H1 (cell line): ENCODE measurements at regions not wholly inside any gene's neighbourhood (a gene's known extent, or its start where the extent isn't known, plus 50 kb on each side); places are given as distances from the start of the nearest gene placed in this dataset.

Experiments
- NANOG ChIP-seq: IDR thresholded peaks from 2 replicates; pipeline ENCODE4 v1.6.1; 2011; ENCODE audit warnings: low read length, low read depth, mild to moderate bottlenecking, inconsistent platforms; ENCODE audit not compliant: insufficient read depth, poor library complexity, severe bottlenecking
- TF ChIP-seq, protein P1 (sequence below): fragments of 300-600 bp; sonication (generic); IDR thresholded peaks from 2 replicates; pipeline ENCODE4 v1.7.1; 2012; ENCODE audit warnings: low read length, moderate library complexity, mild to moderate bottlenecking, inconsistent platforms; ENCODE audit not compliant: insufficient replicate concordance

DNA sequence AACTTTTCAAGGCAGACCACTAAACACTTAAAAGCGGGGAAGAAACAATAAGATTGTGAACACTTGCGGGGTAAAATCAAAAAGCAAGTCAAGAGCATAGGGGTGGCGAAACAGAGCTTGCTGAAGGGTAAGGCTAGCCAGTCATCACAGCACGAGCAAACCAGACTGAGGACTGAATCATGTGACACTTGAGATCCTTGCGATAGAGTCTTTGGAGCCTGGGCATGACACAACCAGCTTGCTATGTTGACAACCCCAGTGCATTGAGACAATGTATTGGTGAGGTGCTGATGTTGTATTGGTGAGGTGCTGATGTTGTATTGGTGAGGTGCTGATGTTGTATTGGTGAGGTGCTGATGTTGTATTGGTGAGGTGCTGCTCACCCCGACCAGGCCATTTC lies 72.3 kb downstream of the SLIT2 start (continued):
- TF ChIP-seq, protein P1, sequence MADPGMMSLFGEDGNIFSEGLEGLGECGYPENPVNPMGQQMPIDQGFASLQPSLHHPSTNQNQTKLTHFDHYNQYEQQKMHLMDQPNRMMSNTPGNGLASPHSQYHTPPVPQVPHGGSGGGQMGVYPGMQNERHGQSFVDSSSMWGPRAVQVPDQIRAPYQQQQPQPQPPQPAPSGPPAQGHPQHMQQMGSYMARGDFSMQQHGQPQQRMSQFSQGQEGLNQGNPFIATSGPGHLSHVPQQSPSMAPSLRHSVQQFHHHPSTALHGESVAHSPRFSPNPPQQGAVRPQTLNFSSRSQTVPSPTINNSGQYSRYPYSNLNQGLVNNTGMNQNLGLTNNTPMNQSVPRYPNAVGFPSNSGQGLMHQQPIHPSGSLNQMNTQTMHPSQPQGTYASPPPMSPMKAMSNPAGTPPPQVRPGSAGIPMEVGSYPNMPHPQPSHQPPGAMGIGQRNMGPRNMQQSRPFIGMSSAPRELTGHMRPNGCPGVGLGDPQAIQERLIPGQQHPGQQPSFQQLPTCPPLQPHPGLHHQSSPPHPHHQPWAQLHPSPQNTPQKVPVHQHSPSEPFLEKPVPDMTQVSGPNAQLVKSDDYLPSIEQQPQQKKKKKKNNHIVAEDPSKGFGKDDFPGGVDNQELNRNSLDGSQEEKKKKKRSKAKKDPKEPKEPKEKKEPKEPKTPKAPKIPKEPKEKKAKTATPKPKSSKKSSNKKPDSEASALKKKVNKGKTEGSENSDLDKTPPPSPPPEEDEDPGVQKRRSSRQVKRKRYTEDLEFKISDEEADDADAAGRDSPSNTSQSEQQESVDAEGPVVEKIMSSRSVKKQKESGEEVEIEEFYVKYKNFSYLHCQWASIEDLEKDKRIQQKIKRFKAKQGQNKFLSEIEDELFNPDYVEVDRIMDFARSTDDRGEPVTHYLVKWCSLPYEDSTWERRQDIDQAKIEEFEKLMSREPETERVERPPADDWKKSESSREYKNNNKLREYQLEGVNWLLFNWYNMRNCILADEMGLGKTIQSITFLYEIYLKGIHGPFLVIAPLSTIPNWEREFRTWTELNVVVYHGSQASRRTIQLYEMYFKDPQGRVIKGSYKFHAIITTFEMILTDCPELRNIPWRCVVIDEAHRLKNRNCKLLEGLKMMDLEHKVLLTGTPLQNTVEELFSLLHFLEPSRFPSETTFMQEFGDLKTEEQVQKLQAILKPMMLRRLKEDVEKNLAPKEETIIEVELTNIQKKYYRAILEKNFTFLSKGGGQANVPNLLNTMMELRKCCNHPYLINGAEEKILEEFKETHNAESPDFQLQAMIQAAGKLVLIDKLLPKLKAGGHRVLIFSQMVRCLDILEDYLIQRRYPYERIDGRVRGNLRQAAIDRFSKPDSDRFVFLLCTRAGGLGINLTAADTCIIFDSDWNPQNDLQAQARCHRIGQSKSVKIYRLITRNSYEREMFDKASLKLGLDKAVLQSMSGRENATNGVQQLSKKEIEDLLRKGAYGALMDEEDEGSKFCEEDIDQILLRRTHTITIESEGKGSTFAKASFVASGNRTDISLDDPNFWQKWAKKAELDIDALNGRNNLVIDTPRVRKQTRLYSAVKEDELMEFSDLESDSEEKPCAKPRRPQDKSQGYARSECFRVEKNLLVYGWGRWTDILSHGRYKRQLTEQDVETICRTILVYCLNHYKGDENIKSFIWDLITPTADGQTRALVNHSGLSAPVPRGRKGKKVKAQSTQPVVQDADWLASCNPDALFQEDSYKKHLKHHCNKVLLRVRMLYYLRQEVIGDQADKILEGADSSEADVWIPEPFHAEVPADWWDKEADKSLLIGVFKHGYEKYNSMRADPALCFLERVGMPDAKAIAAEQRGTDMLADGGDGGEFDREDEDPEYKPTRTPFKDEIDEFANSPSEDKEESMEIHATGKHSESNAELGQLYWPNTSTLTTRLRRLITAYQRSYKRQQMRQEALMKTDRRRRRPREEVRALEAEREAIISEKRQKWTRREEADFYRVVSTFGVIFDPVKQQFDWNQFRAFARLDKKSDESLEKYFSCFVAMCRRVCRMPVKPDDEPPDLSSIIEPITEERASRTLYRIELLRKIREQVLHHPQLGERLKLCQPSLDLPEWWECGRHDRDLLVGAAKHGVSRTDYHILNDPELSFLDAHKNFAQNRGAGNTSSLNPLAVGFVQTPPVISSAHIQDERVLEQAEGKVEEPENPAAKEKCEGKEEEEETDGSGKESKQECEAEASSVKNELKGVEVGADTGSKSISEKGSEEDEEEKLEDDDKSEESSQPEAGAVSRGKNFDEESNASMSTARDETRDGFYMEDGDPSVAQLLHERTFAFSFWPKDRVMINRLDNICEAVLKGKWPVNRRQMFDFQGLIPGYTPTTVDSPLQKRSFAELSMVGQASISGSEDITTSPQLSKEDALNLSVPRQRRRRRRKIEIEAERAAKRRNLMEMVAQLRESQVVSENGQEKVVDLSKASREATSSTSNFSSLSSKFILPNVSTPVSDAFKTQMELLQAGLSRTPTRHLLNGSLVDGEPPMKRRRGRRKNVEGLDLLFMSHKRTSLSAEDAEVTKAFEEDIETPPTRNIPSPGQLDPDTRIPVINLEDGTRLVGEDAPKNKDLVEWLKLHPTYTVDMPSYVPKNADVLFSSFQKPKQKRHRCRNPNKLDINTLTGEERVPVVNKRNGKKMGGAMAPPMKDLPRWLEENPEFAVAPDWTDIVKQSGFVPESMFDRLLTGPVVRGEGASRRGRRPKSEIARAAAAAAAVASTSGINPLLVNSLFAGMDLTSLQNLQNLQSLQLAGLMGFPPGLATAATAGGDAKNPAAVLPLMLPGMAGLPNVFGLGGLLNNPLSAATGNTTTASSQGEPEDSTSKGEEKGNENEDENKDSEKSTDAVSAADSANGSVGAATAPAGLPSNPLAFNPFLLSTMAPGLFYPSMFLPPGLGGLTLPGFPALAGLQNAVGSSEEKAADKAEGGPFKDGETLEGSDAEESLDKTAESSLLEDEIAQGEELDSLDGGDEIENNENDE: no peak
- no peak for TF ChIP-seq NANOG
